GM21423 (cell line): ENCODE measurements at regions not wholly inside any gene's neighbourhood (a gene's known extent, or its start where the extent isn't known, plus 50 kb on each side); places are given as distances from the start of the nearest gene placed in this dataset.

Experiments
- ATAC-seq: cut with Tn5 transposase; IDR thresholded peaks from one replicate; pipeline ENCODE4 v1.9.1; 2021; ENCODE audit warnings: mild to moderate bottlenecking, moderate library complexity; ENCODE audit not compliant: unreplicated experiment

DNA sequence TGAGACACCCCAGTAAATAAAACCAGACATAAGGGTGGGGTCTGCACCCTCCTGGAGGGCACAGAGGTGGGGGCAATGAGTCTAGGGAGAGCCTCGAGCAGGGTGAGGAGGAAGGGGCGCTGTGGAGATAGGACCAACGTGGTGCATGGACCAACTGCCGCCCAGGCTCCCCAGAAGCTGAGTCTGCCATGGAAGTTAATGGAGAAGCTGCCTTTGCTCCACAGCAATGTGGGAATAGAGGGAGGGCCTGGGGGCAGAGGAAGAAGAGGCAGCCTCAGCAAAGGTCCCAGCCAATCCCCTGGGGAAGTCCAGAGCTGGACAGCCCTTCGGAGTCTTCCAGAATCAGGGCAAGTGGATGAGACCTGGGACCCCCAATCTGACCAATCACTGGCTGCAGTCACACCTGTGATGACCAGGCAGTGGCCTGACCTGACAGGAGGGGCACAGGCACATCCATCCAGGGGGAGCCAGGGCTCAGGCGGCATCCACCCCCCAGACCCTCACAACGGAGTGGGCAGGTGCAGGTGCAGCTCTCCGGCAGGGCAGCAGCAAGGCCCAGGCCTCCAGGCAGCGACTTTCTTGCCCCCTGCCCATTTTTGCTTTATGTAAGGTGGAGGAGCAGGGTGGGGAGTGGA is 242.2 kb upstream of the PPP2R2D start:
- no peak for ATAC-seq

DNA sequence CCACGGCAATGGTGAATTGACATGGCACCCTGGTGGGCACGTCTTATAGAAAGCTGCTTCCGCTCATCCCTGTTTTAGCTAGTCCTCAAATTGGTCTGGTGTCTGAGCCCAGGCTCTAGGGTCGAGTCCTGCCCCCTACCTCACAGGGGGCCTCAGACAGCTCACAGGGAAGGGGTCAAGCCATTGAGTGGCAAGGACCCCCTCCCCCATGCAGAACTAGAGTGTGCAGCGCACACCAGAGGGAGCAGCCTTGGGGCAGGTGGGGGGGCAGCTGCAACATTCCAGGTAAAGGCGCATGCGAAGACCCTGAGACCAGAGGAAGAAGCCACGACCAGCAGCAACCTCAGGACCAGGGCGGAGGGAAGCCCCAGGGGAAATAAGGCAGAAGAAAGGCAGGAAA is 240.4 kb upstream of the PPP2R2D start:
- ATAC-seq = no peak

DNA sequence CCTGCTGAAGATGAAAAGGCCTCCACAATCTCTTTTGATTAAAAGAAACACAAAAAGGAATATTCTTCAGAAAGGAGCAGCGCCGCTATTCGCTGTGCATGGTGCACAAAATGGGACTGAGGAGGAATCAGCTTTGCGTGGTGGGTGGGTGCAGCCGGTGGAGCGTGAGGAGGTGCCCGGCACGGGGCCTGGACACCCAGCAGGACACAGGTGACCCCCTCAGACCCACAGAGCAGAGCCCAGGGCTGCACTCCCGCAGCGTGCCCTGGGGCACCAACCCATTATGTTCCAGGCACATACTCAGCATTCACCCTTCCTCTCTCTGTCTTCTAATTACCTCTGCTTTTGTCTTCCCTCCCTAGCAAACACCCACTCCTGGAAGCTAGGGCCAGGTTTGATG is 238.0 kb upstream of the PPP2R2D start:
- no peak for ATAC-seq

DNA sequence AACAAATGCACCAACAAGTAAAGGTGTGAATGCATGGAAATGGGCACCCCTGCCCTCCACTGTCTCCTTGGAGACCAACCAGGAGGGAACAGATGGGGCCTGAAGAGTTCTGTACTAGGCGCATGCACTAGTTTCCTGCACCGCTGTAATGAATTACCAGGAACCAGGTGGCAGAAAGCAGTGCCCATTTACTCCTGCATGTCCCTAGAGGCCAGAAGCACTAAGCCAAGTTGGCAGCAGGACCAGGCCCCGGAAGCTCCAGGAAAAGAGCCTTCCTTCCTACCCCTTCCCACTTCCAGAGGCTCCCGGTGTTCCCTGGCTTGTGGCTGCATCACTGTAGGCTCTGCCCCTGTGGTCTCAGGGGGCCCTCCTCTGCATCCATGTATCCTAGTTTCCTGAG is 237.5 kb upstream of the PPP2R2D start:
- ATAC-seq = no peak

DNA sequence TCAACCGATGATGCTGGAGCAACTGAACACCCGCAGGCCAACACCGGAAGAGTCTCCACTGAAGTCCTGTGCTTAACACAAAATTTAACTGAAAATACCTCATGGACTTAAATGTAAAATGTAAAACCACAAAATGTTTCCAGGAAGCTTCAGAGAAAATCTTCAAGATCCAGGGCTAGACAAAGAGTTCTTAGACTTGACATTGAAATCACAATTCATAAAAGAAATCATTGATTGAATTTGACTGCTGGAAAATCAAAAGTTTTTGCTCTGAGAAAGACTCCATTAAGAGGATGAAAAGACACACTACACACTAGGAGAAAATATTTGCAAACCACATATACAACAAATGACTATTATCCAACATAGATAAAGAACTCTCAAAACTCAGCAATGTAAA is 234.7 kb upstream of the PPP2R2D start:
- ATAC-seq = no peak

DNA sequence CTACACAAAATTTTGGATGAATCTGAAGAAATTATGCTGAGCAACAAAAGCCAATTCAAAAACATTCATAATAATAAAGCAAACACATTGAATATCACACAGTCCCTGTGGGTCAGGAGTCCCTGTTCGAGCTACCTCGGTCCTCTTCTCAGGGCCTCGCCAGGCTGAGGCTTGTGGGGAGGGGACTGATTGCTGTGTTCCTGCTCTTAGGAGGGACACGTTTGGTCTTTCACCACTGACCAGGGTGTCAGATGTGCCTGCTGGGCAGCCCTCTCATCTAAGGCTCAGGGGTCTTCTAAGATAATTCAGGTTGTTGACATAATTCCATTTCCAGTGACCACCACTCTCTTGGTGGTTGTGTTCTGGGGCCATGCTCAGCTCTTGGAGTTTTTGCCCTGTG is 233.8 kb upstream of the PPP2R2D start:
- ATAC-seq = no peak

DNA sequence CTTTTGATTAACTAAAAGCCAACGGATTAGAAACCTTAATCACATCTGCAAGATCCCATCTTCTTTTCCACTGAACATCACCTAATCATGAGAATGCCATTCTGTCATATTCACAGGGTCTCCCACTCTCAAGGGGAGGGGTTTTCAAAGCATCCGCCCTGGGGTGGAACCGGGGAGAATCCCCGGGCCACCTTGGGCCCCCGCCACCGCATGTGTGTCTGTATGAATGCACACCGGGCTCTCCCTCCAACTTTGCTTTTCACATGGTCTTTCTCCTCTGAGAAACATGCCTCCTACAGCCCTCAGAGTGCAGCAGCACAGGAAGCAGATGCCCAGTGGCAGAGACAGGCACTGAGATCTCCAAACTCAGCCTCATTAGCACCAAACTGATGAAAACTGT is 233.2 kb upstream of the PPP2R2D start:
- ATAC-seq = no peak

DNA sequence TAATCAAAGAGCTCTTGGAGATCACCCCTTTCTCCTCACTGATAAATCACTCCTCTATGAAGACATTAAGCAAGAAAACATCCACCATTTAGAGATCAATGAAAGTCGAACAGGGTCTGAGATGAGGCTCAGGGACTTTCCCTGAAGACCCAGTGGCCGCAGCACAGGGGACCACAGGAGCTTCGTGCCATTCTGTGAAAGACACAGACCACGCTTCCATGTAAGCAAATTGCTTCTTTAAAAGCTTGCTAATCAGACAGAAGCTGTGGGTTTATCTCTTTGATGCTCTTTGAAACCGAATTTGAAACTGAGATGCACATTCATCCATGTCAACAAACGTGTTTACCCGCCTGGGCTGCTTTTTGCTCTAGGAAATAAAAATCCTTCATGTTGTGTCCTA is 231.9 kb upstream of the PPP2R2D start:
- no peak for ATAC-seq

DNA sequence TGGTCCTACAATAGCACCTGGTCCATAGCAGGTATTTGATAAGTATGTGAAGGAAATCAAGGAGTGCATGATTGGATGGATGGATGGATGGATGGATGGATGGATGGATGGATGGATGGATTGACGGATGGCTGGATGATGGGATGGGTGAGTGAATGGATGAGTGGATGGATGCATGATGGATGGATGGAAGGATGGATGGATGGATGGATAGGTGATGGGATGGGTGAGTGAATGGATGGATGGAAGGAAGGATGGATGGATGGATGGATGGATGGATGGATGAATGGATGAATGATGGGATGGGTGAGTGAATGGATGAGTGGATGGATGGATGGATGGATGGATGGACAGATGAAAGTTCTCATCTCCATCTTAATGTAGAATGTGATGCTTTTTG is 231.0 kb upstream of the PPP2R2D start:
- ATAC-seq = no peak

DNA sequence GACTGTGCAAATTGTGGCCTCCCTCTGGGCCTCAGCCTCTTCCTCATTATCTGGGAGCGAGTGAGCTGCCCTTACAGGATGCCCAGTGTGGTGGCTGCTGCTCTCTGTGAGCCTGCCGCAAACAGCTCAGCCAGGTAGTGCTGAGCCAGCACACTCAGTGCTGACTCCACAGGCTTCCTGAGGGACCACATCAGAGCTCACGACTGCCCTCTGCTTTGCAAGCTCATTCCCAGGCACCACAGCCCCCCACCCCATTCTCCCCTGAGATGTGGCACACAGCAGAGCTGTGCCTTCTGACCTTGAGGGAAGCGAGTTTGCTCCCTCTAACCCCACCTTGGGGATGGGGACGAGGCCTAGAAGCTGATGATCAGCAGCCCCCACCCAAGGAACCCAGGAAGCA is 230.5 kb upstream of the PPP2R2D start:
- no peak for ATAC-seq

DNA sequence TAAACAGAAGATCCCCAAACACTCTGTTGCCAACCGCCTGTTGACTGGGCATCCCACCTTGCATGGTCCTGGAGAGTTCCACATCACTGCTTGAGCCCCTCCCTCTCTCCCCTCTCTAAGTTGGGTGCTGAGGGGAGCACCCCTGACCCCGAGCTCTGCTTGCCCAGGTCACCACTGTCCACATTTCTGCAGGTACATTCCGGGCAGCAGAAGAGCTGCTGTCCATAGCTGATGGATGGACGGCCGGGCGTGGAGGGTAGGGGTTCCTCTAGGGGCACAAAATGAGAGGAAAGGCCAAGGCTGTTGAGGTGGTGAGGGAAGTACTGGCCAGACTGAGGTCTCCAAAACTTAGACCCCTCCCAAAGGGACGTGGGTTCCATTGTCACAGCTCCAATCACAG is 227.4 kb upstream of the PPP2R2D start:
- no peak for ATAC-seq

DNA sequence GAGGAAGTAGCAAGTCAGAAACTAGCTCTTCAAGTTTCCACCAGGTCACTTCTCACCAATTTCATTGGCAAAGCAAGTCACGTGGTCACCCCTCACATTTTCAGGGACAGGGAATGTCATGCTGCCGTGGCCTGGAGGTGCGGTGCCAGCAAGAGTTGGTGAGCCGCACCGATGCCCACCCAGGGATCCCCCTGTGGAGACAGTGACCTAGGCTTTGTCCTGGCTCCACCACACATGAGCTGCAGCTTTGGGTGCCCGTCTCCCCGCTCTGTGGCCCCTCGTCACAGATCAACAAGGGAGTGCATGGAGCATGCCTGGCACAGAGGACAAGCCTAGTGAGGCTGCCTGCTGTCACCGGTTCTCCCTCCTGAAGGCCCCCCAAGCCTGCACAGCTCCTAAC is 226.7 kb upstream of the PPP2R2D start:
- ATAC-seq = no peak

DNA sequence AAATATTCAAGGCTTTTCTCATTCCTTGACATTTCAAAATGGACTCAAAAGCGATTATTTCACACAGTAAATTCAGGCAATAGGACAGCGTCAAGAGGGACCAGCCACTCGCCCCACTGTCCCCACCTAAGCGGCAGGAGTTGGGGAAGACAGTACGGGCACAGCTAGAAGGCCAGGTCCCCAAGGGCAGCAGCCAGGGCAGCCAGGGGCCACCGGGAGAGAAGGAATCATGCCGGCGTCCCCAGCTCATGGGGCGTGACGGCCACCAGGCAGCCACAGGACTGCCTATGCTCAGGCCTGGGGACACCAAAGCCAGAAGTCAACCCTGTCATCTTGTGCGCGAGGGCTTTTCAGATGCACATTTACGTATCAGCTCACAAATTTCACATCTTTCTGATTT is 225.7 kb upstream of the PPP2R2D start:
- no peak for ATAC-seq

DNA sequence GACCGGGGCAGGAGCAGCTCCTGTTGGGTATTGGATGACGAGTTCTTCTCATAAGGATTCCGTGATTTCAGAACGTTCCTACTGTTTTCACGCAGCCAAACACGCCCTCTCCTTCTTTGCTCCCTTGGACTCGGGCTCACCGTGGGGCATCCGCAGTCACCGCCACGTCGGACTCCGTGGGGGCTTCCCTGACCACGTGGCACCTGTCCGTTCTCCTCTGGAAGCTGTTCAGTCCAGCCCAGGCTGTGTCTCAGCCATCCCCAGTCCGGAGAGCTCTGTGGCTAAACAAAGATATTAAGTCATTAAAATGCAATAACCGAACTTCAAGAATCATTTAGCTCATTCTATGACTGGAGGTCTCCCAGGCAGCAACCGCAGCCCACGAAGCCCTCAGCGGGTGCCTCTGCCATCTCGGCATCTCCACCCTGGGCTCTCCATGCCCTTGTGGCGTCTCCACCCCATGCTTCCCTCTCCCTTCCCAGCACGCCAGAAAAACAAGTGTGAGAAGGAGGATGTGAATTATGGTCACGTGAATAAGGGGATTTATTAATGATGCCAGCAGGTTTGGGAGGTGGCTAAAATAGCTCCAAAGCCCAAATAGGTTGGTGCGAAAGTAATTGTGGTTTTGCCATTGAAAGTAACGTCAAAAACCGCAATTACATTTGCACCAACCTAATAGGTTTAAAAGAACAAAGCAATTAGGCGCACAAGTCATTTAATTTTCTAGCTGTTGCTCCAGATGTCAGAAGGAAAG is 224.6 kb upstream of the PPP2R2D start:
- ATAC-seq = no peak

DNA sequence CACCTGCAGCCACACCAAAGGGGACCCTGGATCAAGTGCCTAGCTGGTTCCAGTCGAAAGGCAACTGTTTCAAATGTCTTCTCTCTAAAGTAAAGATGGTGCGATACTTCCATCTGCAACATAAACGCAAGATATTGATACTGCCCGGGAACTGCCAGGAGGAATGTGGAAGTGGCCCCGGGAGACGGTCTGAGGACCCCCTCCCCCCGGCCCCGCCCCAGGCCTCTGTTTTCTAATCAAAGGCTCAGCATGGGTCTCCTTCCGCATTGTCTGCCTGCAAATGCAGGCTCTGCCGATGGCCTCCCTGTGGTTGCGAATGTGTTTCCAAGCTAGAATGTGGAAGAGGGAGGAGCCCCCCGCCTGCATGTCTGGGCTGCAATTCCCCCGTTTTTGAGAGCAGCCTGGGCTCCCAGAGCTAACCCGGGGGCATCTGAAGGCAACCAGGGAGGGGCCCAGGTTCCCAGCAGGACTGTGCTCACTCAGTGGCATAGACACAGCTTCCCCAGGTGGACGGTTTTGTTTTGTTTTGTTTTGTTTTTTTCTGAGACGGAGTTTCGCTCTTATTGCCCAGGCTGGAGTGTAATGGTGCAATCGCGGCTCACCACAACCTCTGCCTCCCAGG is 223.9 kb upstream of the PPP2R2D start:
- ATAC-seq = no peak

DNA sequence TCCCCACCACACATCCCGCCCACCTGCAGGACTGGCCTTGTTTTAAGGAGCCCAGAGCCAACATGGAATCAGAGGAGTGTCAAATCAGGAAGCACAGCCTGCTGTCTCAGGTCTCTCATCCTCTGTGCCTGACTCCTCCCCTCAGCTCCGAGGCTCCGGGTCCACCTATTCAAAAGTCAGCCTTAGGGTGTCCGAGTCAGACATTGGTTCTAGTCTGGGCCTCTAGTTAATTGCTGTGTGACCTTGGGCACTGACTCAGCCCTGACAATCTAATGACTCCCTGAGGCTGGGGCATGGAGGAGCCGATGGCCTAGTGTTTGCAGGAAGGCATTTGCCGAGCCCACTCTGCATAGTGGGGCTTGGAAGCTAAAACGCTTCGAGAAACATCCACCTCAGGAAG is 223.1 kb upstream of the PPP2R2D start:
- no peak for ATAC-seq

DNA sequence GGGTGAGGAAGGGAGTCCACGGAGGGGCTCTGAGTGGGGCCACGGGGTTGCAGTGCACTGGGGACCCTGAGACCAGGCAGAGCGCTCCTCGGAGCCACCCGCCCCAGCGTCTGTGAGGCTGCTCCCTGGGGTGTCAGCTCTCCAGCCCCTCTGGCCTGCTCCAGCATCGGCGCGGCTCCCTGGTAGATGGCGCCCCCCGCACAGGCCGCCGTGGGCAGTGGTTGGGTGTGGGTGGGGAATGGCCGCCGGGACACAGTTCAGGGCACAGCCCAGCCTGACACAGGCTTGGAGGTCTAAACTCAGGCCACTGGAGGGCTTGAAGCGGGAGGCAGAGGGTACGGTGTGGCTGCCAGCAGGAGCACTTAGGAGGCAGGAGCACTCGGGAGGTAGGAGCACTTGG is 222.6 kb upstream of the PPP2R2D start:
- ATAC-seq = no peak

DNA sequence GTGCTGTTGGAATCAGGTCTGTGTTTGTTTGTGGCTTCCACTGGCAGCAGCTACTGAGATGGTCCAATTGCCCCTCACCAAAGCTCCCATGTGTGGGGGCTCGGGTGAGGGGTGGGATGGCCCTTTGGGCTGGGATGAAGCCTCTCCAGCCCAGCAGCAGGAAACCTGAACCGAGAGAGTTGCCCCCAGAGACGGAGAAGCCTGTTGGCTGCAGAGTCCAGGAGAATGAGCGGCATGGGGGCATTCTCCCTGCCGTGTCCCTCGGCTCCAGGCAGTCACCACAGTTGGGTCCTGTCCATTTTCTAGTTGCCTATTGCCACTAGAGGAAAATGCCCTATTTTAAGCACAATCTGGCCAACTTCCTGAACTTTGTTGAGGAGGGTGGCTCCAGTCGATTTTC is 222.2 kb upstream of the PPP2R2D start:
- no peak for ATAC-seq

DNA sequence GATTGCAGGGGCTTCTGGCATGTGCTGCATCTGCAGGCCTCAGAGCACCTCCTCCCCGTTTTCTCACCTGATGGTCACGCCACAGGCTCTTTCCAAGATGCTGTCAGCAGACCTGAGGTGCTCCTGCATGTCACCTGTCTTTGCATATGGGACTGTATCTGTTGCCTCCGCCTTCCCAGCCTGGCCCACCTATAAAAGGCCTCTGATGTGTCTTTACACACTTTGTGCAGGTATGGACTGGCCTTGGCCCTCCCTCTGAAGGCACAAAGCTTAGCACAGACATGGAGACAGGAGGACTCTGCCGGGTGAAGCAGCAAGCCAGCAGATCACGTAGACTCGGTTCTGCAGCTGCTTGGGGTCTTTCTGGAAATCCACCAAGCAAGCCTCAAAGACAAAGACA is 220.9 kb upstream of the PPP2R2D start:
- ATAC-seq = no peak

DNA sequence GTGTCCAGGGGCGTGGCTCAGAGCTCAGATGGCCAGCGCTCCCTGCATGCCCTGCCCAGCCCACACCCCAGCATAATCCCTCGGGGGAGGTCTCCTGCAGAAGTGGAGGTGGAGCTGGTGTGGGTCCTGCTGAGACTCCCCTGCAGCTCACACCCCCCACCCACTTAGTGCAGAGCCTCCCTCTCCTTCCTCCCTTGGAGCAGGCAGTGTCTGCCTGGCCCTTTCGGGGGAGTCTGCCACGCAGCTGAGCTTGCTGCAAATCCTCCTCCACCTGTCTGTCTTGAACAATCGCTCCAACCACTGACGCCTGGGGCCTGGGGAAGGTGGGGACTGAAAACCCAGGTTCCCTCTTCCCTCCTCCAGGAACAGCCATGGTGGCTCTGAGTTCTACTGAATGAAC is 219.7 kb upstream of the PPP2R2D start:
- ATAC-seq = no peak

DNA sequence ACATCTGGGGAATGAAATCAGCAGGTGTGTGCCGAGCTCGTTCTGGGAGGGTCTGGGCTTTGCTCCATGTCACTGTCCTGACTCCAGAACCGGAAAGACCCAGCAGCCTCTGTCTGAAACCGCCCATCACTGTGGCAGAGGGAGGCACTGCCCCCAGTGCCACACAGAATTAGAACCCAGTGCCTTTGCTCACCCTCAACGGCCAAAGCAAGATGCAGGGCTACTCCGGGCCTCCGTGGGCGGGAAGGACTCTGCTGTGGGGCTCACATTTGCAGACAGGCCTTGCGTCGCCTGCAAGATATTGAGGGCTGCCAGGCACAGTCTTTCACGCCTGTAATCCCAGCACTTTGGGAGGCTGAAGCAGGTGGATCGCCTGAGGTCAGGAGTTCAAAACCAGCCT is 219.2 kb upstream of the PPP2R2D start:
- no peak for ATAC-seq

DNA sequence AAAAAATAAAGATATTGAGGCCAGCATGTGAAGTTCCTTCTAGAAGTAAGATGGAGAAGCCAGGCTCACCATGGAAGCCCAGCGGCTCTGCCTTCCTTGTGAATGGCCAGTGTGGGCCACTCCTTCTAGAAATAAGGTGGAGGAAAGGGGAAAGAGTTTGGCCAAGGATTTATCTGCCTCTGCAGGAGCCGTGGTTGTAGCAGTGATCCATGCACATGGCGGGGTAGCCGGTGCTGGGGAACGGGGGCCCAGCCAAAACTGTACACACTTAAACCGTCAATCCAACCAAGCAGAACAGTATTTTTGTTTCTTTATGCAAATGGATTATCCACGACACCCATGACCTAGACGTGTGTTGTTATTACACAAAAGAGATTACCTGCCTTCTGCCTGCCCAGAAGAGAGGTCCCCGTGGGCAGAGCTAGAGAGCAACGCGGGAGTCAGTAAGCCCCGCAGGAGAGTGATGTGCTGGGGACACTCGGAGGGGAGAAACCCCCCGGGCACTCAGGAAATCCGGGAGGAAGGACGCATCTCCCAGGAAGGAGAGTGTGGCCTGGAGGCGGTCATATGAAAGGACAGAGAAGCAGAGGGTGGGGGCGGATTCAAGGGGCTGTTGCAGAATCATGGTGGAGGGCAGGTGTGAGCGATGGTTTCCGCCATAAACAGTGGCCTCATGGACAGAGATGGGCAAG is 218.4 kb upstream of the PPP2R2D start:
- ATAC-seq = no peak
